K562 (cell line): ENCODE measurements at regions not wholly inside any gene's neighbourhood (a gene's known extent, or its start where the extent isn't known, plus 50 kb on each side); places are given as distances from the start of the nearest gene placed in this dataset.

Experiments used
- ATAC-seq: fragments of 200-7000 bp; cut with Tn5 transposase; 3 replicates; pipeline ENCODE4 v1.9.1; 2020; ENCODE audit warnings: moderate library complexity
- BruUV-seq: library from RNA; stranded (reverse); fragments of 400-500 nt; replicated peaks from 2 replicates; lab custom pipeline; 2021; lab: Mats Ljungman, UMichigan
- CTCF ChIA-PET: fragments of 300-600 bp; formaldehyde crosslinking; extraction: SDS; loops from one replicate; lab custom pipeline; 2021; ENCODE audit warnings: low intra/inter-chr PET ratio; lab: Yijun Ruan, JAX
- POLR2A ChIA-PET: fragments of 300-600, 350-650 bp; sonication (Branson Sonifier 250); formaldehyde crosslinking; extraction: SDS; loops from one replicate; lab custom pipeline; 2021; ENCODE audit warnings: antibody characterized with exemption, inconsistent platforms; lab: Yijun Ruan, JAX
- DNase-seq, 4 experiments: peaks; one replicate each; pipeline versions ENCODE4 v3.0.0 to v3.0.0-alpha.2; 2011 to 2018; ENCODE audit warnings: low spot score in 3 of 4, mixed read lengths in 3 of 4; ENCODE audit errors: extremely low read depth in 1 of 4
- FAIRE-seq: peaks from 2 replicates; lab custom pipeline; 2011; peaks lifted over from hg19 to GRCh38; lab: Jason Lieb, UNC
- H2AFZ ChIP-seq: 2 replicates; pipeline ENCODE4 v1.6.0; 2011; ENCODE audit warnings: low read depth, low read length, control low read depth, inconsistent platforms
- H3K27ac ChIP-seq: fragments of 200-600 bp; 3 replicates; pipeline ENCODE4 v1.8.0; 2011; ENCODE audit warnings: low read depth, mild to moderate bottlenecking, control low read depth, inconsistent platforms, low read length, moderate library complexity, mixed read lengths; ENCODE audit errors: extremely low read depth
- H3K27me3 ChIP-seq, 2 experiments: fragments of 300-600 bp in 1 of 2; 2 replicates in 1 of 2; 3 replicates in 1 of 2; pipeline versions ENCODE4 v1.6.0 to v1.8.0; 2011; ENCODE audit warnings: inconsistent platforms in 2 of 2, low read length in 2 of 2, mild to moderate bottlenecking in 1 of 2, mixed read lengths in 1 of 2, moderate library complexity in 1 of 2; ENCODE audit not compliant: control insufficient read depth in 2 of 2, insufficient read depth in 2 of 2
- H3K36me3 ChIP-seq: fragments of 300-600 bp; 3 replicates; pipeline ENCODE4 v1.8.0; 2011; ENCODE audit warnings: mild to moderate bottlenecking, low read length, inconsistent platforms; ENCODE audit not compliant: control insufficient read depth, insufficient read depth
- H3K4me1 ChIP-seq, 2 experiments: fragments of 200-600 bp in 1 of 2; replicated peaks in 1 of 2; 2 replicates in 1 of 2; 3 replicates in 1 of 2; pipeline versions ENCODE4 v1.5.1 to v1.8.0; 2011; ENCODE audit warnings: inconsistent platforms in 2 of 2, low read length in 2 of 2, mild to moderate bottlenecking in 1 of 2, mixed read lengths in 1 of 2, moderate library complexity in 1 of 2; ENCODE audit not compliant: control insufficient read depth in 2 of 2, insufficient read depth in 2 of 2
- H3K4me2 ChIP-seq: 2 replicates; pipeline ENCODE4 v1.6.1; 2011; ENCODE audit warnings: low read length, control low read depth, inconsistent platforms, mixed read lengths; ENCODE audit not compliant: insufficient read depth
- H3K4me3 ChIP-seq: fragments of 200-600 bp; sonication (generic), shearing (Covaris generic); 2 replicates; pipeline ENCODE4 v1.5.1; 2016; ENCODE audit warnings: control low read depth, inconsistent platforms
- H3K79me2 ChIP-seq: fragments of 200-600 bp; 3 replicates; pipeline ENCODE4 v1.8.0; 2011; ENCODE audit warnings: low read length, inconsistent platforms; ENCODE audit not compliant: control insufficient read depth, insufficient read depth
- H3K9ac ChIP-seq, 2 experiments: 2 replicates each; pipeline versions ENCODE4 v1.6.0 to v1.6.1; 2011; ENCODE audit warnings: low read depth in 2 of 2, low read length in 2 of 2, control low read depth in 1 of 2, inconsistent platforms in 1 of 2, mild to moderate bottlenecking in 1 of 2, mixed read lengths in 1 of 2; ENCODE audit not compliant: insufficient read depth in 1 of 2
- H3K9me1 ChIP-seq: one replicate; pipeline ENCODE4 v1.6.0; 2011; ENCODE audit warnings: inconsistent platforms, mild to moderate bottlenecking, low read length, moderate library complexity; ENCODE audit not compliant: control insufficient read depth, insufficient read depth
- H3K9me3 ChIP-seq: replicated peaks from 2 replicates; pipeline ENCODE4 v1.5.1; 2011; ENCODE audit warnings: low read depth, low read length, inconsistent platforms; ENCODE audit not compliant: control insufficient read depth, insufficient read depth
- H4K20me1 ChIP-seq: replicated peaks from 2 replicates; pipeline ENCODE4 v1.6.1; 2011; ENCODE audit warnings: low read length, inconsistent platforms, mixed read lengths; ENCODE audit not compliant: control insufficient read depth, insufficient read depth
- BACH1 ChIP-seq: fragments of 200-800 bp; sonication (Bioruptor generic); IDR thresholded peaks from 2 replicates; pipeline ENCODE4 v1.6.1; 2016; ENCODE audit warnings: missing genetic modification characterization, missing compliant biosample characterization
- CC2D1A ChIP-seq: fragments of 450-650 bp; IDR thresholded peaks from 2 replicates; pipeline ENCODE4 v1.6.1; 2017; ENCODE audit warnings: mild to moderate bottlenecking
- ESRRA ChIP-seq: fragments of 450-650 bp; IDR thresholded peaks from 2 replicates; pipeline ENCODE4 v1.6.1; 2014; ENCODE audit warnings: low read depth, mild to moderate bottlenecking, moderate library complexity, borderline replicate concordance
- KLF16 ChIP-seq: IDR thresholded peaks from 2 replicates; pipeline ENCODE4 v1.6.1; 2016; ENCODE audit warnings: antibody characterized with exemption
- NFIX ChIP-seq: fragments of 250-450 bp; sonication (Bioruptor Pico); IDR thresholded peaks from 2 replicates; pipeline ENCODE4 v1.4.0; 2020; ENCODE audit warnings: low read depth, mild to moderate bottlenecking, moderate library complexity
- PATZ1 ChIP-seq: fragments of 250-450 bp; sonication (Bioruptor Pico); IDR thresholded peaks from 2 replicates; pipeline ENCODE4 v1.5.0; 2020; ENCODE audit warnings: mild to moderate bottlenecking, borderline replicate concordance
- PCBP2 ChIP-seq: fragments of 200-400 bp; formaldehyde crosslinking; IDR thresholded peaks from 2 replicates; pipeline ENCODE4 v1.6.1; 2018; ENCODE audit warnings: low read length, low read depth, mild to moderate bottlenecking, moderate library complexity; ENCODE audit not compliant: poor library complexity, severe bottlenecking
- PHF8 ChIP-seq: fragments of 200-600 bp; sonication (generic); IDR thresholded peaks from 2 replicates; pipeline ENCODE4 v1.6.1; 2012; ENCODE audit warnings: mixed run types, mild to moderate bottlenecking, inconsistent platforms, low read length, moderate library complexity, borderline replicate concordance
- RBM39 ChIP-seq: fragments of 200-400 bp; formaldehyde crosslinking; optimal IDR thresholded peaks from 2 replicates; pipeline ENCODE3; 2018; ENCODE audit warnings: low read depth, low read length
- RCOR1 ChIP-seq, 2 experiments: IDR thresholded peaks; 2 replicates each; pipeline ENCODE4 v1.6.1; 2012; ENCODE audit warnings: low read depth in 2 of 2, low read length in 2 of 2, borderline replicate concordance in 1 of 2, improper control_type of control experiment in 1 of 2
- RNF2 ChIP-seq: sonication (generic); IDR thresholded peaks from 2 replicates; pipeline ENCODE4 v1.6.1; 2016
- SMAD1 ChIP-seq: fragments of 150-350 bp; IDR thresholded peaks from 2 replicates; pipeline ENCODE4 v1.6.1; 2014; ENCODE audit warnings: low read length, low read depth; ENCODE audit not compliant: partially characterized antibody
- SMARCA4 ChIP-seq: fragments of 450-650 bp; IDR thresholded peaks from 2 replicates; pipeline ENCODE4 v1.6.1; 2016
- USF1 ChIP-seq: sonication (generic); formaldehyde crosslinking; IDR thresholded peaks from 2 replicates; pipeline ENCODE4 v1.9.0; 2022; ENCODE audit warnings: mild to moderate bottlenecking, missing genetic modification reagents
- ZKSCAN1 ChIP-seq: fragments of 150-350 bp; IDR thresholded peaks from 2 replicates; pipeline ENCODE4 v1.6.1; 2016; ENCODE audit warnings: low read depth, low read length
- WGBS: fragments of 100-300 bp; shearing (Covaris generic); methylation state at CpG from one replicate; pipeline ENCODE4 v1.1.6; 2016; ENCODE audit warnings: low coverage, mixed read lengths; ENCODE audit not compliant: insufficient coverage; ENCODE audit errors: missing lambda C conversion rate; 5-methylcytosine and 5-hydroxymethylcytosine counted together
- in situ Hi-C: fragments of 300-500 bp; cut with MboI; formaldehyde crosslinking; loops from 4 replicates; pipeline ENCODE4 v1.15.0; 2018; ENCODE audit warnings: inconsistent platforms, mixed read lengths
- intact Hi-C: fragments of 100-400 bp; cut with micrococcal nuclease; formaldehyde crosslinking; loops from 2 replicates; pipeline ENCODE4 v1.14.2; 2022
- TF ChIP-seq, protein P1 (sequence below): fragments of 250-450 bp; sonication (Bioruptor Pico); IDR thresholded peaks from 2 replicates; pipeline ENCODE4 v1.6.1; 2021; ENCODE audit warnings: mild to moderate bottlenecking

DNA sequence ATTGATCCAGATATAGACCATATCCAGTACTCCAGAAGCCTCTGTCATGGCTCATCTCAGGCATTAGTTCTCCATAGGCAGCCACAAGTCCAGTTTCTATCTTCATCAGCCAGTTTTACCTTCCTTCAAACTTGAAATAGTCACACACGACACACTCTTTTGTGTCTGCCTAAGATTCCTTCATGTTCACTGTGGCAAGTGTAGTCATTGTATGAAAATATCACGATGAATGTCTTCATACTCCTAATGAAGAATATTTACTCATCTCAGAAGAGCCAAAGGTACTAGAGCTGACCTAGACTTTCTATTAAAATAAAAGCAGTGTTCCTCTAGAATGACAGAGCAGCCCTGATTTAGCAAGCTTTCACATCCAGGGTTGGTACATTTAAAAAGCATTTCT, 230.7 kb downstream of the SNX13 start:
- ChIA-PET POLR2A (no interaction called here), CTCF (no interaction called here)
- Histone ChIP-seq H3K4me2 (no peak overlapping the region), H3K79me2 (no peaks in the 10 kb centered on the region), H3K9ac (no peak overlapping the region), H4K20me1 (no peaks in the 10 kb centered on the region), H3K9me3 (no peaks in the 10 kb centered on the region), H3K4me3 (no peak overlapping the region), H3K4me1 (no peaks in the 10 kb centered on the region), H3K27me3 (no peaks in the 10 kb centered on the region), H3K9me1 (no peaks in the 10 kb centered on the region), H2AFZ (no peak overlapping the region), H3K36me3 (no peaks in the 10 kb centered on the region), H3K27ac (no peak overlapping the region)
- ATAC-seq (no peak), DNase-seq (no peak), FAIRE-seq (no peak)
- in situ Hi-C loops = no loop called here
- 0% methylated on average over 2 of the region's 2 CpGs for WGBS
- BruUV-seq = no TSS peak
- intact Hi-C loops = loop anchor here (5.0 to 10.0 kb wide), 2 partner anchors 353 to 1345 kb away; no protein-coding TSS in a partner anchor
- no peak for TF ChIP-seq NFIX (CRISPR knock-in tag)
- no peak for TF ChIP-seq USF1
- no peak for TF ChIP-seq KLF16
- TF ChIP-seq PATZ1 (CRISPR knock-in tag) = no peak
- no peak for TF ChIP-seq SMARCA4
- no peak for TF ChIP-seq RNF2
- TF ChIP-seq ZKSCAN1 = no peak
- no peak for TF ChIP-seq PHF8
- no peak for TF ChIP-seq SMAD1
- no peak for TF ChIP-seq RBM39
- no peak for TF ChIP-seq ESRRA
- TF ChIP-seq BACH1 (tag) = no peak
- TF ChIP-seq, protein P1, sequence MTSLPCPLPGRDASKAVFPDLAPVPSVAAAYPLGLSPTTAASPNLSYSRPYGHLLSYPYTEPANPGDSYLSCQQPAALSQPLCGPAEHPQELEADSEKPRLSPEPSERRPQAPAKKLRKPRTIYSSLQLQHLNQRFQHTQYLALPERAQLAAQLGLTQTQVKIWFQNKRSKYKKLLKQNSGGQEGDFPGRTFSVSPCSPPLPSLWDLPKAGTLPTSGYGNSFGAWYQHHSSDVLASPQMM (CRISPR knock-in tag) = no peak
- no peak for TF ChIP-seq RCOR1 (IDR thresholded peaks at IDR 0.05; ENCODE audit: borderline replicate concordance in 1 of 2, low read depth in 2 of 2, low read length in 2 of 2)
- no peak for TF ChIP-seq PCBP2
- no peak for TF ChIP-seq CC2D1A
